ENCODE measurements at regions not wholly inside any gene's neighbourhood (a gene's known extent, or its start where the extent isn't known, plus 50 kb on each side); places are given as distances from the start of the nearest gene placed in this dataset.

- DNase-seq, result no peak
Measured at GRCh38 chr4:104418286-104418685, 76.4 kb downstream of the CXXC4 start.

- DNase-seq, result no peak
Measured at GRCh38 chr4:104417357-104417882, 77.3 kb downstream of the CXXC4 start.

GRCh38 chr4:104416725-104417356, 77.9 kb downstream of the CXXC4 start:
- no peak for DNase-seq

- no peak for DNase-seq
Measured at GRCh38 chr4:104413487-104413886, 81.2 kb downstream of the CXXC4 start.

GRCh38 chr4:104412344-104412743, 82.3 kb downstream of the CXXC4 start:
- DNase-seq, result no peak

- no peak for DNase-seq
Measured at GRCh38 chr4:104411502-104411901, 83.2 kb downstream of the CXXC4 start.

- DNase-seq, result no peak
Measured at GRCh38 chr4:104408878-104409277, 85.8 kb downstream of the CXXC4 start.

GRCh38 chr4:104404361-104404760, 90.3 kb downstream of the CXXC4 start:
- no peak for DNase-seq

- DNase-seq, result peak in 1 of 3 donors; percentile 18
Measured at GRCh38 chr4:104395168-104395614, 99.5 kb downstream of the CXXC4 start.

GRCh38 chr4:104394406-104395167, 100.1 kb downstream of the CXXC4 start:
- peak in 1 of 3 donors; percentile 19 for DNase-seq

- no peak for DNase-seq
Measured at GRCh38 chr4:104393655-104394324, 100.9 kb downstream of the CXXC4 start.

GRCh38 chr4:104385713-104386112, 109.0 kb downstream of the CXXC4 start:
- no peak for DNase-seq

GRCh38 chr4:104382961-104383360, 111.7 kb downstream of the CXXC4 start:
- no peak for DNase-seq

- DNase-seq, result no peak
Measured at GRCh38 chr4:104381729-104382128, 113.0 kb downstream of the CXXC4 start.

GRCh38 chr4:104365618-104366017, 129.1 kb downstream of the CXXC4 start:
- DNase-seq, result no peak

- DNase-seq, result no peak
Measured at GRCh38 chr4:104353481-104353880, 141.2 kb downstream of the CXXC4 start.

GRCh38 chr4:104352211-104352610, 142.5 kb downstream of the CXXC4 start:
- DNase-seq, result no peak

GRCh38 chr4:104351706-104352105, 143.0 kb downstream of the CXXC4 start:
- no peak for DNase-seq

- no peak for DNase-seq
Measured at GRCh38 chr4:104345598-104346242, 149.0 kb downstream of the CXXC4 start.

GRCh38 chr4:104344342-104344980, 150.2 kb downstream of the CXXC4 start:
- no peak for DNase-seq

GRCh38 chr4:104334410-104334809, 160.3 kb downstream of the CXXC4 start:
- DNase-seq, result no peak
